A673 (cell line): ENCODE measurements at regions not wholly inside any gene's neighbourhood (a gene's known extent, or its start where the extent isn't known, plus 50 kb on each side); places are given as distances from the start of the nearest gene placed in this dataset.

Experiments
- BruUV-seq: library from RNA; stranded (reverse); fragments of 400-500 nt; replicated peaks from 2 replicates; lab custom pipeline; 2021; lab: Mats Ljungman, UMichigan
- CTCF ChIA-PET: fragments of 300-600 bp; sonication (Branson Sonifier 250); formaldehyde crosslinking; loops from one replicate; lab custom pipeline; 2022; ENCODE audit warnings: antibody characterized with exemption; lab: Charles Lee
- POLR2A ChIA-PET: fragments of 300-600 bp; sonication (Branson Sonifier 250); formaldehyde crosslinking; loops from one replicate; lab custom pipeline; 2022; ENCODE audit warnings: antibody characterized with exemption; ENCODE audit not compliant: low non-redundant PET; lab: Charles Lee
- DNase-seq: peaks from one replicate; pipeline ENCODE4 v3.0.0-alpha.2; 2015; ENCODE audit warnings: low spot score
- H3K27ac ChIP-seq: fragments of 200-600 bp; sonication (generic); 2 replicates; pipeline ENCODE4 v1.5.1; 2016; ENCODE audit warnings: mixed run types, low read depth, mild to moderate bottlenecking, mixed read lengths, antibody characterized with exemption, low read length; ENCODE audit not compliant: poor library complexity, severe bottlenecking
- H3K27me3 ChIP-seq: fragments of 200-600 bp; sonication (generic); replicated peaks from 2 replicates; pipeline ENCODE4 v1.6.1; 2017; ENCODE audit warnings: mixed run types, low read depth, mild to moderate bottlenecking, mixed read lengths, antibody characterized with exemption, low read length; ENCODE audit not compliant: insufficient read depth, poor library complexity
- H3K36me3 ChIP-seq: fragments of 200-600 bp; sonication (generic); 2 replicates; pipeline ENCODE4 v1.6.1; 2016; ENCODE audit warnings: mixed run types, mild to moderate bottlenecking, mixed read lengths, antibody characterized with exemption, low read length; ENCODE audit not compliant: insufficient read depth, poor library complexity, severe bottlenecking
- H3K4me1 ChIP-seq: fragments of 200-600 bp; sonication (generic); 2 replicates; pipeline ENCODE4 v1.6.1; 2017; ENCODE audit warnings: mixed run types, mild to moderate bottlenecking, mixed read lengths, antibody characterized with exemption, low read length; ENCODE audit not compliant: insufficient read depth, poor library complexity, severe bottlenecking
- H3K4me3 ChIP-seq: fragments of 200-600 bp; sonication (generic); 2 replicates; pipeline ENCODE4 v1.5.1; 2016; ENCODE audit warnings: low read depth, mixed run types, mild to moderate bottlenecking, mixed read lengths, low read length; ENCODE audit not compliant: poor library complexity, severe bottlenecking
- H3K9me3 ChIP-seq: fragments of 200-600 bp; sonication (generic); 2 replicates; pipeline ENCODE4 v1.6.1; 2016; ENCODE audit warnings: mixed run types, low read depth, mild to moderate bottlenecking, mixed read lengths, antibody characterized with exemption, low read length; ENCODE audit not compliant: poor library complexity, severe bottlenecking
- CTCF ChIP-seq: fragments of 300-800, 200-600 bp; sonication (generic); conservative IDR thresholded peaks from 2 replicates; pipeline ENCODE4 v1.5.1; 2017; ENCODE audit warnings: low read depth, mild to moderate bottlenecking, antibody characterized with exemption, low read length, moderate library complexity, mixed read lengths
- EZH2 ChIP-seq: fragments of 200-600 bp; sonication (generic); IDR thresholded peaks from 2 replicates; pipeline ENCODE4 v1.6.1; 2017; ENCODE audit warnings: borderline replicate concordance, low read depth, mild to moderate bottlenecking, mixed read lengths, antibody characterized with exemption, low read length; ENCODE audit not compliant: poor library complexity, severe bottlenecking
- intact Hi-C: fragments of 100-400 bp; cut with micrococcal nuclease; formaldehyde crosslinking; loops from one replicate; pipeline ENCODE4 v1.10.0; 2022; ENCODE audit not compliant: unreplicated experiment

GRCh38 chr5:158126442-158127405 is 267.8 kb upstream of the CLINT1 start:
- Histone ChIP-seq H3K27ac (no peak overlapping the region), H3K4me1 (no peaks in the 10 kb centered on the region), H3K27me3 (no peaks in the 10 kb centered on the region), H3K36me3 (no peaks in the 10 kb centered on the region), H3K9me3 (no peaks in the 10 kb centered on the region), H3K4me3 (no peak overlapping the region)
- CTCF ChIA-PET, result no interaction called here
- intact Hi-C loops, result no loop called here
- no TSS peak for BruUV-seq
- TF ChIP-seq CTCF, result no peak
- TF ChIP-seq EZH2, result no peak
- POLR2A ChIA-PET, result no interaction called here
- no peak for DNase-seq

- Histone ChIP-seq H3K4me3 (no peak overlapping the region), H3K9me3 (no peaks in the 10 kb centered on the region), H3K36me3 (no peaks in the 10 kb centered on the region), H3K27ac (no peak overlapping the region), H3K4me1 (no peaks in the 10 kb centered on the region), H3K27me3 (no peaks in the 10 kb centered on the region)
- intact Hi-C loops, result no loop called here
- POLR2A ChIA-PET, result no interaction called here
- BruUV-seq, result no TSS peak
- TF ChIP-seq CTCF (no peak), EZH2 (no peak)
- CTCF ChIA-PET, result no interaction called here
- DNase-seq, result no peak
Measured at GRCh38 chr5:158124606-158125316, 265.8 kb upstream of the CLINT1 start.

- ChIA-PET CTCF (no interaction called here), POLR2A (no interaction called here)
- no peak overlapping the region for H3K4me3 ChIP-seq
- no peaks in the 10 kb centered on the region for H3K27me3 ChIP-seq
- BruUV-seq, result no TSS peak
- H3K9me3 ChIP-seq, result no peaks in the 10 kb centered on the region
- H3K36me3 ChIP-seq, result no peaks in the 10 kb centered on the region
- intact Hi-C loops, result no loop called here
- no peak for TF ChIP-seq CTCF
- TF ChIP-seq EZH2, result no peak
- DNase-seq, result no peak
- no peaks in the 10 kb centered on the region for H3K4me1 ChIP-seq
- no peak overlapping the region for H3K27ac ChIP-seq
Measured at GRCh38 chr5:158123595-158123994, 264.6 kb upstream of the CLINT1 start.
